A549 (cell line): ENCODE measurements at regions not wholly inside any gene's neighbourhood (a gene's known extent, or its start where the extent isn't known, plus 50 kb on each side); places are given as distances from the start of the nearest gene placed in this dataset.

Source experiments
- ATAC-seq, 2 experiments: fragments of 200-7000 bp in 1 of 2; fragments of >200 bp in 1 of 2; cut with Nextera tagmentation in 1 of 2; cut with Tn5 transposase in 1 of 2; 3 replicates each; pipeline versions ENCODE4 v1.8.0 to v1.9.1; 2018 to 2020; ENCODE audit warnings: mild to moderate bottlenecking in 1 of 2, moderate library complexity in 1 of 2
- CTCF ChIA-PET: fragments of 300-600 bp; sonication (Branson Sonifier 250); formaldehyde crosslinking; extraction: SDS; loops from one replicate; lab custom pipeline; 2021; ENCODE audit warnings: antibody characterized with exemption, inconsistent platforms; lab: Yijun Ruan, JAX
- POLR2A ChIA-PET: fragments of 350-600 bp; formaldehyde crosslinking; extraction: SDS; loops from one replicate; lab custom pipeline; 2021; ENCODE audit warnings: antibody characterized with exemption, inconsistent platforms; lab: Yijun Ruan, JAX
- DNase-seq, 2 experiments: peaks; one replicate each; pipeline versions ENCODE4 v3.0.0 to v3.0.0-alpha.2; 2011 to 2016; ENCODE audit warnings: low read depth in 1 of 2, low spot score in 1 of 2
- FAIRE-seq: peaks from 2 replicates; lab custom pipeline; 2011; peaks lifted over from hg19 to GRCh38; lab: Jason Lieb, UNC
- H3K27ac ChIP-seq, 2 experiments: fragments of >200 bp; sonication (Bioruptor Twin); formaldehyde crosslinking; 3 replicates each; pipeline ENCODE4 v1.5.1; 2016 to 2017
- H3K4me1 ChIP-seq: fragments of >200 bp; sonication (Bioruptor Twin); formaldehyde crosslinking; 3 replicates; pipeline ENCODE4 v1.6.1; 2016
- H3K4me2 ChIP-seq: fragments of >200 bp; sonication (Bioruptor Twin); formaldehyde crosslinking; 3 replicates; pipeline ENCODE4 v1.6.1; 2016
- H3K4me3 ChIP-seq: fragments of >200 bp; sonication (Bioruptor Twin); formaldehyde crosslinking; 3 replicates; pipeline ENCODE4 v1.5.1; 2016
- H3K9me3 ChIP-seq: fragments of >200 bp; sonication (Bioruptor Twin); formaldehyde crosslinking; 3 replicates; pipeline ENCODE4 v1.6.1; 2016
- CBX2 ChIP-seq: fragments of 200-600 bp; sonication (generic); IDR thresholded peaks from 2 replicates; pipeline ENCODE4 v1.6.1; 2016; ENCODE audit warnings: low read depth, mild to moderate bottlenecking, borderline replicate concordance
- CBX8 ChIP-seq: fragments of 200-600 bp; sonication (generic); IDR thresholded peaks from 2 replicates; pipeline ENCODE4 v1.6.1; 2016
- CHD4 ChIP-seq: fragments of 200-600 bp; sonication (generic); IDR thresholded peaks from 2 replicates; pipeline ENCODE4 v1.6.1; 2016; ENCODE audit warnings: antibody characterized with exemption, mild to moderate bottlenecking, borderline replicate concordance
- CTCF ChIP-seq: fragments of >200 bp; sonication (Bioruptor Twin); formaldehyde crosslinking; IDR thresholded peaks from 3 replicates; pipeline ENCODE4 v1.5.1; 2016
- E2F6 ChIP-seq: IDR thresholded peaks from 2 replicates; pipeline ENCODE4 v1.6.1; 2012; ENCODE audit warnings: low read depth, borderline replicate concordance
- EHF ChIP-seq: fragments of 250-450 bp; sonication (Bioruptor Pico); IDR thresholded peaks from 2 replicates; pipeline ENCODE4 v1.5.0; 2020; ENCODE audit warnings: mild to moderate bottlenecking
- EHMT2 ChIP-seq: fragments of 200-600 bp; sonication (generic); IDR thresholded peaks from 2 replicates; pipeline ENCODE4 v1.6.1; 2016; ENCODE audit warnings: antibody characterized with exemption, low read depth, mild to moderate bottlenecking, moderate library complexity
- ELK1 ChIP-seq: fragments of 150-350 bp; IDR thresholded peaks from 2 replicates; pipeline ENCODE4 v1.6.1; 2014; ENCODE audit warnings: low read depth, mild to moderate bottlenecking, low read length
- ESRRA ChIP-seq: fragments of 150-350 bp; IDR thresholded peaks from 2 replicates; pipeline ENCODE4 v1.6.1; 2014; ENCODE audit warnings: mild to moderate bottlenecking, low read length, borderline replicate concordance
- FOSL2 ChIP-seq, 2 experiments: fragments of 450-650 bp in 1 of 2; fragments of >200 bp in 1 of 2; sonication (Bioruptor Twin) in 1 of 2; formaldehyde crosslinking; IDR thresholded peaks; 2 replicates each; pipeline versions ENCODE4 v1.5.0 to v1.6.1; 2016 to 2020; ENCODE audit warnings: mild to moderate bottlenecking in 1 of 2, moderate library complexity in 1 of 2
- GATA3 ChIP-seq: IDR thresholded peaks from 2 replicates; pipeline ENCODE4 v1.6.1; 2012; ENCODE audit warnings: borderline replicate concordance
- HDAC2 ChIP-seq: fragments of 200-600 bp; sonication (generic); IDR thresholded peaks from 2 replicates; pipeline ENCODE4 v1.6.1; 2016
- HES2 ChIP-seq: fragments of >200 bp; sonication (Bioruptor Twin); formaldehyde crosslinking; IDR thresholded peaks from 2 replicates; pipeline ENCODE4 v1.6.1; 2016
- HMGXB4 ChIP-seq: fragments of 250-450 bp; sonication (Bioruptor Pico); IDR thresholded peaks from 2 replicates; pipeline ENCODE4 v1.5.0; 2021; ENCODE audit warnings: mild to moderate bottlenecking, moderate library complexity, borderline replicate concordance
- HOXA7 ChIP-seq: fragments of 250-450 bp; sonication (Bioruptor Pico); IDR thresholded peaks from 2 replicates; pipeline ENCODE4 v1.5.0; 2020; ENCODE audit warnings: mild to moderate bottlenecking, moderate library complexity
- JUN ChIP-seq, 2 experiments: fragments of >200 bp; sonication (Bioruptor Twin); formaldehyde crosslinking; IDR thresholded peaks; 2 replicates in 1 of 2; 3 replicates in 1 of 2; pipeline ENCODE4 v1.6.1; 2016 to 2017
- KDM1A ChIP-seq: fragments of 200-600 bp; sonication (generic); IDR thresholded peaks from 2 replicates; pipeline ENCODE4 v1.6.1; 2016; ENCODE audit warnings: low read depth, mild to moderate bottlenecking
- MAFK ChIP-seq: fragments of 450-650 bp; IDR thresholded peaks from 2 replicates; pipeline ENCODE4 v1.6.1; 2014; ENCODE audit not compliant: partially characterized antibody
- MAZ ChIP-seq: fragments of 150-350 bp; IDR thresholded peaks from 2 replicates; pipeline ENCODE4 v1.6.1; 2014; ENCODE audit warnings: antibody characterized with exemption, low read depth, low read length, borderline replicate concordance
- MYC ChIP-seq: IDR thresholded peaks from 2 replicates; pipeline ENCODE4 v1.6.1; 2012; ENCODE audit warnings: mild to moderate bottlenecking, inconsistent platforms, low read length, improper control_type of control experiment, borderline replicate concordance
- PBX3 ChIP-seq: IDR thresholded peaks from 2 replicates; pipeline ENCODE4 v1.6.1; 2012
- POLR2AphosphoS2 ChIP-seq: conservative IDR thresholded peaks from 2 replicates; pipeline ENCODE4 v1.6.1; 2012; ENCODE audit warnings: low read length, improper control_type of control experiment, inconsistent platforms
- RAD21 ChIP-seq, 2 experiments: fragments of >200 bp in 1 of 2; sonication (Bioruptor Twin) in 1 of 2; formaldehyde crosslinking in 1 of 2; IDR thresholded peaks in 1 of 2; conservative IDR thresholded peaks in 1 of 2; 2 replicates in 1 of 2; 3 replicates in 1 of 2; pipeline ENCODE4 v1.6.1; 2012 to 2018; ENCODE audit warnings: inconsistent platforms in 1 of 2
- RCOR1 ChIP-seq: fragments of 150-350 bp; IDR thresholded peaks from 2 replicates; pipeline ENCODE4 v1.6.1; 2014; ENCODE audit warnings: antibody characterized with exemption, low read length, low read depth
- TFCP2L1 ChIP-seq: fragments of 250-450 bp; sonication (Bioruptor Pico); IDR thresholded peaks from 2 replicates; pipeline ENCODE4 v1.5.0; 2021; ENCODE audit warnings: mild to moderate bottlenecking
- ZC3H11A ChIP-seq: fragments of 450-650 bp; IDR thresholded peaks from 2 replicates; pipeline ENCODE4 v1.6.1; 2014; ENCODE audit warnings: antibody characterized with exemption, mild to moderate bottlenecking
- ZFP36 ChIP-seq: fragments of 450-650 bp; IDR thresholded peaks from 2 replicates; pipeline ENCODE4 v1.6.1; 2014; ENCODE audit warnings: borderline replicate concordance; ENCODE audit not compliant: partially characterized antibody
- WGBS: methylation state at CpG from one replicate; pipeline ENCODE4 v1.1.6; 2017; ENCODE audit errors: missing lambda C conversion rate; 5-methylcytosine and 5-hydroxymethylcytosine counted together

GRCh38 chr12:127711108-127711507, 555.9 kb upstream of the TMEM132C start:
- no peaks in the 10 kb centered on the region for H3K4me1 ChIP-seq
- CTCF ChIA-PET, result interaction anchor here (1.1 kb wide), 1 partner anchor 34 kb away, joined by 3 read pairs; no protein-coding TSS in a partner anchor
- H3K27ac ChIP-seq, result no peak overlapping the region
- H3K4me3 ChIP-seq, result no peak overlapping the region
- H3K9me3 ChIP-seq, result no peaks in the 10 kb centered on the region
- POLR2A ChIA-PET, result no interaction called here
- DNase-seq (no peak), FAIRE-seq (no peak), ATAC-seq (no peak)
- 15% methylated on average over 8 of the region's 8 CpGs for WGBS
- H3K4me2 ChIP-seq, result no peak overlapping the region
- no peak for TF ChIP-seq CHD4
- no peak for TF ChIP-seq GATA3
- no peak for TF ChIP-seq CBX2
- no peak for TF ChIP-seq ESRRA
- TF ChIP-seq RCOR1, result no peak
- TF ChIP-seq EHMT2, result no peak
- no peak for TF ChIP-seq JUN (IDR thresholded peaks at IDR 0.05)
- no peak for TF ChIP-seq ELK1
- no peak for TF ChIP-seq HES2
- TF ChIP-seq CTCF, result no peak
- no peak for TF ChIP-seq E2F6
- TF ChIP-seq HMGXB4 (CRISPR knock-in tag), result no peak
- no peak for TF ChIP-seq POLR2AphosphoS2
- TF ChIP-seq MYC, result no peak
- no peak for TF ChIP-seq TFCP2L1 (CRISPR knock-in tag)
- no peak for TF ChIP-seq ZC3H11A
- TF ChIP-seq EHF (CRISPR knock-in tag), result no peak

GRCh38 chr12:127712561-127712960, 554.4 kb upstream of the TMEM132C start:
- no peak for DNase-seq
- Histone ChIP-seq H3K9me3 (no peaks in the 10 kb centered on the region), H3K27ac (no peak overlapping the region), H3K4me1 (no peaks in the 10 kb centered on the region), H3K4me3 (no peak overlapping the region)
- POLR2A ChIA-PET, result no interaction called here
- WGBS, result 2% methylated on average over 2 of the region's 2 CpGs
- CTCF ChIA-PET, result interaction anchor here (1.2 kb wide), 2 partner anchors 10 to 35 kb away, joined by 3 to 6 read pairs; no protein-coding TSS in a partner anchor
- TF ChIP-seq ZC3H11A (no peak), ZFP36 (no peak), RAD21 (conservative IDR thresholded peaks at IDR 0.05 in 1 of 2, IDR thresholded peaks at IDR 0.05 in 1 of 2) (no peak), PBX3 (no peak), ESRRA (no peak), CBX8 (no peak), MAFK (no peak), FOSL2 (IDR thresholded peaks at IDR 0.05) (no peak), FOSL2 (CRISPR knock-in tag; IDR thresholded peaks at IDR 0.05) (no peak), HDAC2 (no peak), CBX2 (no peak), KDM1A (no peak), CHD4 (no peak), HOXA7 (CRISPR knock-in tag) (no peak), MAZ (no peak)
- TF ChIP-seq, all 56 proteins: peak for 0
- FAIRE-seq (no peak), ATAC-seq (no peak)
- H3K4me2 ChIP-seq, result no peak overlapping the region
